Tibial nerve (tissue), 4 donors: ENCODE measurements at regions not wholly inside any gene's neighbourhood (a gene's known extent, or its start where the extent isn't known, plus 50 kb on each side); places are given as distances from the start of the nearest gene placed in this dataset.
"Not testable (repeated sequence)": the region's sequence is repeated elsewhere in the genome, so short reads cannot be mapped to it uniquely, and the experiment has no call there.

Experiments used
- DNase-seq, 2 donors: peaks; one replicate each; pipeline ENCODE4 v3.0.0-alpha.2; 2019; ENCODE audit warnings: low spot score in 2 of 2
- H3K27ac ChIP-seq, 4 donors: fragments of 200-600 bp; sonication (generic) in 3 of 4; one replicate each; pipeline ENCODE4 v1.5.1; 2017 to 2019; ENCODE audit warnings: mild to moderate bottlenecking in 1 of 4
- H3K27me3 ChIP-seq, 2 donors: fragments of 200-600 bp; sonication (generic) in 1 of 2; one replicate each; pipeline versions ENCODE4 v1.5.1 to v1.6.0; 2017 to 2019
- H3K36me3 ChIP-seq, 3 donors: fragments of 200-600 bp; sonication (generic); one replicate each; pipeline ENCODE4 v1.5.1; 2018 to 2019
- H3K4me1 ChIP-seq, 4 donors: fragments of 200-600 bp; sonication (generic) in 3 of 4; one replicate each; pipeline ENCODE4 v1.5.1; 2017 to 2019
- H3K4me3 ChIP-seq, 4 donors: fragments of 200-600 bp; sonication (generic) in 3 of 4; one replicate each; pipeline ENCODE4 v1.5.1; 2017 to 2019; ENCODE audit warnings: mild to moderate bottlenecking in 1 of 4, moderate library complexity in 1 of 4
- H3K9me3 ChIP-seq, 4 donors: fragments of 200-600 bp; sonication (generic) in 3 of 4; one replicate each; pipeline ENCODE4 v1.5.1; 2017 to 2019
- EP300 ChIP-seq, 2 donors: sonication (generic); formaldehyde crosslinking; IDR thresholded peaks; one replicate each; pipeline ENCODE4 v1.6.1; 2017; ENCODE audit warnings: antibody characterized with exemption in 2 of 2, mild to moderate bottlenecking in 1 of 2
- POLR2A ChIP-seq, 2 donors: fragments of 450-650 bp; IDR thresholded peaks; one replicate each; pipeline ENCODE4 v1.6.1; 2017; ENCODE audit warnings: antibody characterized with exemption in 2 of 2, mild to moderate bottlenecking in 2 of 2, moderate library complexity in 2 of 2
- WGBS, 2 donors: methylation state at CpG; one replicate each; pipeline ENCODE4 v1.1.5; 2018; 5-methylcytosine and 5-hydroxymethylcytosine counted together
- TF ChIP-seq, protein P1 (sequence below), 5 experiments: fragments of 200-600 bp in 3 of 5; fragments of 450-650 bp in 2 of 5; sonication (generic) in 3 of 5; IDR thresholded peaks; one replicate each; pipeline ENCODE4 v1.5.1; 2016 to 2019; ENCODE audit warnings: antibody characterized with exemption in 5 of 5, mild to moderate bottlenecking in 3 of 5, moderate library complexity in 2 of 5

DNA sequence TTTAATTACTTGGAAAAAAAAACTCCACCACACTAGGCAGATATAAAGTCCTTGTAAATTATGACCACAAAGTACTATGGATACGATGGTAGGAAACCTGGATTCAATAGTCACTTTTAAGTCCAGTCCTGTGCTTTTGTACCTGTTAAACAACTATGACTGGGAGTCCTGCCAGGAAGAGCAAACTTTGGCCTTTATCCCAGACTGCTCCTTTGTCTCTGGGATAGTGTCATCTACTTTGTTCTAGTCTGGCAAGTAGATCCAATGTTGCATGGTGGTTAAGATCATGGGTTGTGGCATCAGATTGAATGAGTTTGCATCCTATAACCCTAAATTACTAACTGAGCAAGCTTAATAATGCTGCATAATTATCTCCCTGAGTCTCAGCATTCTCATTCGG lies 175.3 kb upstream of the FGF13 start:
- H3K9me3 ChIP-seq = no peaks in the 10 kb centered on the region
- no peaks in the 10 kb centered on the region for H3K36me3 ChIP-seq
- no peak for DNase-seq
- no peak overlapping the region for H3K4me3 ChIP-seq
- H3K4me1 ChIP-seq = no peaks in the 10 kb centered on the region
- TF ChIP-seq, protein P1, sequence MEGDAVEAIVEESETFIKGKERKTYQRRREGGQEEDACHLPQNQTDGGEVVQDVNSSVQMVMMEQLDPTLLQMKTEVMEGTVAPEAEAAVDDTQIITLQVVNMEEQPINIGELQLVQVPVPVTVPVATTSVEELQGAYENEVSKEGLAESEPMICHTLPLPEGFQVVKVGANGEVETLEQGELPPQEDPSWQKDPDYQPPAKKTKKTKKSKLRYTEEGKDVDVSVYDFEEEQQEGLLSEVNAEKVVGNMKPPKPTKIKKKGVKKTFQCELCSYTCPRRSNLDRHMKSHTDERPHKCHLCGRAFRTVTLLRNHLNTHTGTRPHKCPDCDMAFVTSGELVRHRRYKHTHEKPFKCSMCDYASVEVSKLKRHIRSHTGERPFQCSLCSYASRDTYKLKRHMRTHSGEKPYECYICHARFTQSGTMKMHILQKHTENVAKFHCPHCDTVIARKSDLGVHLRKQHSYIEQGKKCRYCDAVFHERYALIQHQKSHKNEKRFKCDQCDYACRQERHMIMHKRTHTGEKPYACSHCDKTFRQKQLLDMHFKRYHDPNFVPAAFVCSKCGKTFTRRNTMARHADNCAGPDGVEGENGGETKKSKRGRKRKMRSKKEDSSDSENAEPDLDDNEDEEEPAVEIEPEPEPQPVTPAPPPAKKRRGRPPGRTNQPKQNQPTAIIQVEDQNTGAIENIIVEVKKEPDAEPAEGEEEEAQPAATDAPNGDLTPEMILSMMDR (IDR thresholded peaks at IDR 0.05) = no peak
- TF ChIP-seq EP300 (IDR thresholded peaks at IDR 0.05) (no peak), POLR2A (IDR thresholded peaks at IDR 0.05) (no peak)
- WGBS, 2 donors = 70 to 71% methylated on average over 2 of the region's 2 CpGs
- H3K27ac ChIP-seq = no peak overlapping the region
- H3K27me3 ChIP-seq = no peaks in the 10 kb centered on the region

- no peaks in the 10 kb centered on the region for H3K36me3 ChIP-seq
- TF ChIP-seq POLR2A (IDR thresholded peaks at IDR 0.05) (no peak), EP300 (IDR thresholded peaks at IDR 0.05) (no peak)
- TF ChIP-seq, protein P1 (IDR thresholded peaks at IDR 0.05) = no peak
- H3K9me3 ChIP-seq = no peaks in the 10 kb centered on the region
- no peak for DNase-seq
- H3K27me3 ChIP-seq = no peaks in the 10 kb centered on the region
- H3K27ac ChIP-seq = no peak overlapping the region
- H3K4me1 ChIP-seq = no peaks in the 10 kb centered on the region
- WGBS, 2 donors = 59 to 63% methylated on average over 6 of the region's 6 CpGs
- no peak overlapping the region for H3K4me3 ChIP-seq
These were observed 174.4 kb upstream of the FGF13 start for GRCh38 chrX:138885886-138886285.

DNA sequence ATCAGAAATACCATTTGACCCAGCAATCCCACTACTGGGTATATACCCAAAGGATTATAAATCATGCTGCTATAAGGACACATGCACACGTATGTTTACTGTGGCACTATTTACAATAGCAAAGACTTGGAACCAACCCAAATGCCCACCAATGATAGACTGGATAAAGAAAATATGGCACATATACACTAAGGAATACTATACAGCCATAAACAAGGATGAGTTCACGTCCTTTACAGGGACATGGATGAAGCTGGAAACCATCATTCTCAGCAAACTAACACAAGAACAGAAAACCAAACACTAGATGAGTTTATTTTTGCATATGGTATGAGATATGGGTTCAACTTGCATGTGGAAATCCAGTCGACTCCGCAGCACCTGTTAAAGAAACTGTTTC lies 168.8 kb upstream of the FGF13 start:
- not testable (repeated sequence) for DNase-seq, H3K4me3 ChIP-seq, H3K36me3 ChIP-seq, H3K27ac ChIP-seq, H3K9me3 ChIP-seq, H3K27me3 ChIP-seq, H3K4me1 ChIP-seq
- whole genome bisulfite sequencing, 2 donors = 89 to 92% methylated on average over 4 of the region's 4 CpGs

GRCh38 chrX:138877746-138878145 lies 166.2 kb upstream of the FGF13 start:
- H3K27me3 ChIP-seq = no peaks in the 10 kb centered on the region
- TF ChIP-seq EP300 (IDR thresholded peaks at IDR 0.05) (no peak), POLR2A (IDR thresholded peaks at IDR 0.05) (no peak)
- TF ChIP-seq, protein P1 (IDR thresholded peaks at IDR 0.05) = no peak
- no peak for DNase-seq
- no peaks in the 10 kb centered on the region for H3K4me1 ChIP-seq
- H3K9me3 ChIP-seq = no peaks in the 10 kb centered on the region
- H3K4me3 ChIP-seq = no peak overlapping the region
- no peak overlapping the region for H3K27ac ChIP-seq
- 64 to 75% methylated on average over 2 of the region's 2 CpGs for WGBS, 2 donors
- H3K36me3 ChIP-seq = no peaks in the 10 kb centered on the region

- Histone ChIP-seq H3K4me3 (no peak overlapping the region), H3K9me3 (no peaks in the 10 kb centered on the region), H3K4me1 (no peaks in the 10 kb centered on the region), H3K36me3 (no peaks in the 10 kb centered on the region), H3K27ac (no peak overlapping the region), H3K27me3 (no peaks in the 10 kb centered on the region)
- TF ChIP-seq EP300 (IDR thresholded peaks at IDR 0.05) = no peak
- TF ChIP-seq POLR2A (IDR thresholded peaks at IDR 0.05) = no peak
- TF ChIP-seq, protein P1 (IDR thresholded peaks at IDR 0.05) = no peak
- DNase-seq = no peak
- 84 to 88% methylated on average over 4 of the region's 4 CpGs for WGBS, 2 donors
These were observed 164.0 kb upstream of the FGF13 start for GRCh38 chrX:138875472-138875871.

- H3K27ac ChIP-seq = no peak overlapping the region
- H3K4me3 ChIP-seq = no peak overlapping the region
- TF ChIP-seq, protein P1 (IDR thresholded peaks at IDR 0.05) = no peak
- no peak for TF ChIP-seq EP300 (IDR thresholded peaks at IDR 0.05)
- TF ChIP-seq POLR2A (IDR thresholded peaks at IDR 0.05) = no peak
- no peak for DNase-seq
- H3K27me3 ChIP-seq = no peaks in the 10 kb centered on the region
- 83 to 87% methylated on average over 5 of the region's 5 CpGs for WGBS, 2 donors
- no peaks in the 10 kb centered on the region for H3K9me3 ChIP-seq
- no peaks in the 10 kb centered on the region for H3K36me3 ChIP-seq
- no peaks in the 10 kb centered on the region for H3K4me1 ChIP-seq
These were observed 162.9 kb upstream of the FGF13 start for GRCh38 chrX:138874271-138874935.

GRCh38 chrX:138873640-138874039 lies 162.1 kb upstream of the FGF13 start:
- not testable (repeated sequence) for H3K4me1 ChIP-seq, DNase-seq, H3K4me3 ChIP-seq, H3K27me3 ChIP-seq, H3K27ac ChIP-seq, H3K36me3 ChIP-seq, H3K9me3 ChIP-seq
- WGBS, 2 donors = 83 to 87% methylated on average over 5 to 6 of the region's 6 CpGs
